ENCODE measurements at regions not wholly inside any gene's neighbourhood (a gene's known extent, or its start where the extent isn't known, plus 50 kb on each side); places are given as distances from the start of the nearest gene placed in this dataset.

- no peak overlapping the region for H3K9ac ChIP-seq (ENCODE audit: low read length in 5 of 5)
- H3K4me3 ChIP-seq (ENCODE audit: low read depth in 1 of 5, low read length in 5 of 5): no peak overlapping the region
- H3K4me1 ChIP-seq (ENCODE audit: control insufficient read depth in 5 of 5, insufficient read depth in 5 of 5, low read length in 5 of 5): no peaks in the 10 kb centered on the region
- H3K27ac ChIP-seq (ENCODE audit: low read depth, low read length): no peak overlapping the region
- no peaks in the 10 kb centered on the region for H3K27me3 ChIP-seq (ENCODE audit: control insufficient read depth in 5 of 5, insufficient read depth in 4 of 5, low read length in 5 of 5)
- no peaks in the 10 kb centered on the region for H3K9me3 ChIP-seq (ENCODE audit: control insufficient read depth in 5 of 5, low read length in 5 of 5)
- no peaks in the 10 kb centered on the region for H3K36me3 ChIP-seq (ENCODE audit: control insufficient read depth in 5 of 5, insufficient read depth in 5 of 5, low read length in 5 of 5)
These were observed 682.1 kb downstream of the MECOM start for GRCh38 chr3:168981396-168981795.

GRCh38 chr3:168977716-168978374 lies 685.7 kb downstream of the MECOM start:
- Histone ChIP-seq H3K27me3 (ENCODE audit: control insufficient read depth in 5 of 5, insufficient read depth in 4 of 5, low read length in 5 of 5) (no peaks in the 10 kb centered on the region), H3K9me3 (ENCODE audit: control insufficient read depth in 5 of 5, low read length in 5 of 5) (no peaks in the 10 kb centered on the region), H3K9ac (ENCODE audit: low read length in 5 of 5) (no peak overlapping the region), H3K36me3 (ENCODE audit: control insufficient read depth in 5 of 5, insufficient read depth in 5 of 5, low read length in 5 of 5) (no peaks in the 10 kb centered on the region), H3K4me1 (ENCODE audit: control insufficient read depth in 5 of 5, insufficient read depth in 5 of 5, low read length in 5 of 5) (no peaks in the 10 kb centered on the region), H3K27ac (ENCODE audit: low read depth, low read length) (no peak overlapping the region), H3K4me3 (ENCODE audit: low read depth in 1 of 5, low read length in 5 of 5) (no peak overlapping the region)

- no peak overlapping the region for H3K27ac ChIP-seq (ENCODE audit: low read depth, low read length)
- H3K9me3 ChIP-seq (ENCODE audit: control insufficient read depth in 5 of 5, low read length in 5 of 5): no peaks in the 10 kb centered on the region
- H3K27me3 ChIP-seq (ENCODE audit: control insufficient read depth in 5 of 5, insufficient read depth in 4 of 5, low read length in 5 of 5): no peaks in the 10 kb centered on the region
- H3K4me3 ChIP-seq (ENCODE audit: low read depth in 1 of 5, low read length in 5 of 5): no peak overlapping the region
- H3K9ac ChIP-seq (ENCODE audit: low read length in 5 of 5): no peak overlapping the region
- H3K36me3 ChIP-seq (ENCODE audit: control insufficient read depth in 5 of 5, insufficient read depth in 5 of 5, low read length in 5 of 5): no peaks in the 10 kb centered on the region
- no peaks in the 10 kb centered on the region for H3K4me1 ChIP-seq (ENCODE audit: control insufficient read depth in 5 of 5, insufficient read depth in 5 of 5, low read length in 5 of 5)
These were observed 686.5 kb downstream of the MECOM start for GRCh38 chr3:168976969-168977368.

- Histone ChIP-seq H3K9me3 (ENCODE audit: control insufficient read depth in 5 of 5, low read length in 5 of 5) (no peaks in the 10 kb centered on the region), H3K9ac (ENCODE audit: low read length in 5 of 5) (no peak overlapping the region), H3K36me3 (ENCODE audit: control insufficient read depth in 5 of 5, insufficient read depth in 5 of 5, low read length in 5 of 5) (no peaks in the 10 kb centered on the region), H3K27ac (ENCODE audit: low read depth, low read length) (no peak overlapping the region), H3K4me1 (ENCODE audit: control insufficient read depth in 5 of 5, insufficient read depth in 5 of 5, low read length in 5 of 5) (no peaks in the 10 kb centered on the region), H3K27me3 (ENCODE audit: control insufficient read depth in 5 of 5, insufficient read depth in 4 of 5, low read length in 5 of 5) (no peaks in the 10 kb centered on the region), H3K4me3 (ENCODE audit: low read depth in 1 of 5, low read length in 5 of 5) (no peak overlapping the region)
These were observed 687.9 kb downstream of the MECOM start for GRCh38 chr3:168975576-168975975.

- no peaks in the 10 kb centered on the region for H3K27me3 ChIP-seq (ENCODE audit: control insufficient read depth in 5 of 5, insufficient read depth in 4 of 5, low read length in 5 of 5)
- no peak overlapping the region for H3K9ac ChIP-seq (ENCODE audit: low read length in 5 of 5)
- H3K27ac ChIP-seq (ENCODE audit: low read depth, low read length): no peak overlapping the region
These were observed 688.7 kb downstream of the MECOM start for GRCh38 chr3:168974617-168975403.

GRCh38 chr3:168973897-168974296 lies 689.6 kb downstream of the MECOM start:
- Histone ChIP-seq H3K9ac (ENCODE audit: low read length in 5 of 5) (no peak overlapping the region), H3K4me3 (ENCODE audit: low read depth in 1 of 5, low read length in 5 of 5) (no peak overlapping the region), H3K27me3 (ENCODE audit: control insufficient read depth in 5 of 5, insufficient read depth in 4 of 5, low read length in 5 of 5) (no peaks in the 10 kb centered on the region), H3K27ac (ENCODE audit: low read depth, low read length) (no peak overlapping the region), H3K4me1 (ENCODE audit: control insufficient read depth in 5 of 5, insufficient read depth in 5 of 5, low read length in 5 of 5) (no peaks in the 10 kb centered on the region), H3K9me3 (ENCODE audit: control insufficient read depth in 5 of 5, low read length in 5 of 5) (no peaks in the 10 kb centered on the region), H3K36me3 (ENCODE audit: control insufficient read depth in 5 of 5, insufficient read depth in 5 of 5, low read length in 5 of 5) (no peaks in the 10 kb centered on the region)

More at GRCh38 chr3:168974617-168975403, 688.7 kb downstream of the MECOM start:
- H3K4me1 ChIP-seq (ENCODE audit: control insufficient read depth in 5 of 5, insufficient read depth in 5 of 5, low read length in 5 of 5): no peaks in the 10 kb centered on the region
- H3K36me3 ChIP-seq (ENCODE audit: control insufficient read depth in 5 of 5, insufficient read depth in 5 of 5, low read length in 5 of 5): no peaks in the 10 kb centered on the region
- no peak overlapping the region for H3K4me3 ChIP-seq (ENCODE audit: low read depth in 1 of 5, low read length in 5 of 5)
- H3K9me3 ChIP-seq (ENCODE audit: control insufficient read depth in 5 of 5, low read length in 5 of 5): no peaks in the 10 kb centered on the region

GRCh38 chr3:168973206-168973605 lies 690.3 kb downstream of the MECOM start:
- H3K4me1 ChIP-seq (ENCODE audit: control insufficient read depth in 5 of 5, insufficient read depth in 5 of 5, low read length in 5 of 5): no peaks in the 10 kb centered on the region

GRCh38 chr3:168968609-168969008 lies 694.9 kb downstream of the MECOM start:
- no peaks in the 10 kb centered on the region for H3K36me3 ChIP-seq (ENCODE audit: control insufficient read depth in 5 of 5, insufficient read depth in 5 of 5, low read length in 5 of 5)
- H3K4me3 ChIP-seq (ENCODE audit: low read depth in 1 of 5, low read length in 5 of 5): no peak overlapping the region
- H3K4me1 ChIP-seq (ENCODE audit: control insufficient read depth in 5 of 5, insufficient read depth in 5 of 5, low read length in 5 of 5): no peaks in the 10 kb centered on the region
- H3K9me3 ChIP-seq (ENCODE audit: control insufficient read depth in 5 of 5, low read length in 5 of 5): no peaks in the 10 kb centered on the region
- no peak overlapping the region for H3K27ac ChIP-seq (ENCODE audit: low read depth, low read length)
- no peaks in the 10 kb centered on the region for H3K27me3 ChIP-seq (ENCODE audit: control insufficient read depth in 5 of 5, insufficient read depth in 4 of 5, low read length in 5 of 5)
- no peak overlapping the region for H3K9ac ChIP-seq (ENCODE audit: low read length in 5 of 5)

More at GRCh38 chr3:168973206-168973605, 690.3 kb downstream of the MECOM start:
- Histone ChIP-seq H3K9me3 (ENCODE audit: control insufficient read depth in 5 of 5, low read length in 5 of 5) (no peaks in the 10 kb centered on the region), H3K36me3 (ENCODE audit: control insufficient read depth in 5 of 5, insufficient read depth in 5 of 5, low read length in 5 of 5) (no peaks in the 10 kb centered on the region), H3K4me3 (ENCODE audit: low read depth in 1 of 5, low read length in 5 of 5) (no peak overlapping the region), H3K9ac (ENCODE audit: low read length in 5 of 5) (no peak overlapping the region), H3K27ac (ENCODE audit: low read depth, low read length) (no peak overlapping the region), H3K27me3 (ENCODE audit: control insufficient read depth in 5 of 5, insufficient read depth in 4 of 5, low read length in 5 of 5) (no peaks in the 10 kb centered on the region)

GRCh38 chr3:168964736-168965135 lies 698.8 kb downstream of the MECOM start:
- no peak overlapping the region for H3K4me3 ChIP-seq (ENCODE audit: low read depth in 1 of 5, low read length in 5 of 5)
- H3K9ac ChIP-seq (ENCODE audit: low read length in 5 of 5): no peak overlapping the region
- no peaks in the 10 kb centered on the region for H3K36me3 ChIP-seq (ENCODE audit: control insufficient read depth in 5 of 5, insufficient read depth in 5 of 5, low read length in 5 of 5)
- H3K4me1 ChIP-seq (ENCODE audit: control insufficient read depth in 5 of 5, insufficient read depth in 5 of 5, low read length in 5 of 5): no peaks in the 10 kb centered on the region
- H3K9me3 ChIP-seq (ENCODE audit: control insufficient read depth in 5 of 5, low read length in 5 of 5): no peaks in the 10 kb centered on the region
- no peak overlapping the region for H3K27ac ChIP-seq (ENCODE audit: low read depth, low read length)
- H3K27me3 ChIP-seq (ENCODE audit: control insufficient read depth in 5 of 5, insufficient read depth in 4 of 5, low read length in 5 of 5): no peaks in the 10 kb centered on the region

GRCh38 chr3:168961271-168961670 lies 702.2 kb downstream of the MECOM start:
- Histone ChIP-seq H3K4me1 (ENCODE audit: control insufficient read depth in 5 of 5, insufficient read depth in 5 of 5, low read length in 5 of 5) (no peaks in the 10 kb centered on the region), H3K27ac (ENCODE audit: low read depth, low read length) (no peak overlapping the region), H3K27me3 (ENCODE audit: control insufficient read depth in 5 of 5, insufficient read depth in 4 of 5, low read length in 5 of 5) (no peaks in the 10 kb centered on the region), H3K36me3 (ENCODE audit: control insufficient read depth in 5 of 5, insufficient read depth in 5 of 5, low read length in 5 of 5) (no peaks in the 10 kb centered on the region), H3K9ac (ENCODE audit: low read length in 5 of 5) (no peak overlapping the region), H3K9me3 (ENCODE audit: control insufficient read depth in 5 of 5, low read length in 5 of 5) (no peaks in the 10 kb centered on the region), H3K4me3 (ENCODE audit: low read depth in 1 of 5, low read length in 5 of 5) (no peak overlapping the region)
